Stimulated activated CD4-positive, alpha-beta T cell treated with anti-CD3 and anti-CD28 coated beads, Interleukin-1b, Interleukin-23, amount 100 ng/mL, for 48 hours (primary cell): ENCODE measurements at regions not wholly inside any gene's neighbourhood (a gene's known extent, or its start where the extent isn't known, plus 50 kb on each side); places are given as distances from the start of the nearest gene placed in this dataset.

ENCODE experiments used
- DNase-seq: peaks from one replicate; pipeline ENCODE4 v3.0.0-alpha.2; 2020

GRCh38 chr5:163963881-163964280 is 458.5 kb downstream of the MAT2B start:
- DNase-seq = no peak

GRCh38 chr5:163964671-163965070 is 459.3 kb downstream of the MAT2B start:
- no peak for DNase-seq

- DNase-seq = no peak
Measured at GRCh38 chr5:163967268-163967667, 461.8 kb downstream of the MAT2B start.

GRCh38 chr5:163968651-163969050 is 463.2 kb downstream of the MAT2B start:
- no peak for DNase-seq

- no peak for DNase-seq
Measured at GRCh38 chr5:163976696-163977095, 471.3 kb downstream of the MAT2B start.

- no peak for DNase-seq
Measured at GRCh38 chr5:163978897-163979296, 473.5 kb downstream of the MAT2B start.

GRCh38 chr5:163988566-163988965 is 483.1 kb downstream of the MAT2B start:
- no peak for DNase-seq

GRCh38 chr5:163993126-163993525 is 487.7 kb downstream of the MAT2B start:
- DNase-seq = no peak

- no peak for DNase-seq
Measured at GRCh38 chr5:163995206-163995605, 489.8 kb downstream of the MAT2B start.

GRCh38 chr5:163997965-163998364 is 492.5 kb downstream of the MAT2B start:
- DNase-seq = no peak

GRCh38 chr5:164000241-164000640 is 494.8 kb downstream of the MAT2B start:
- DNase-seq = no peak

GRCh38 chr5:164000819-164001218 is 495.4 kb downstream of the MAT2B start:
- DNase-seq = no peak

- DNase-seq = no peak
Measured at GRCh38 chr5:164002214-164002613, 496.8 kb downstream of the MAT2B start.

GRCh38 chr5:164002628-164003027 is 497.2 kb downstream of the MAT2B start:
- no peak for DNase-seq

GRCh38 chr5:164005071-164005470 is 499.7 kb downstream of the MAT2B start:
- no peak for DNase-seq

- no peak for DNase-seq
Measured at GRCh38 chr5:164007064-164007463, 501.6 kb downstream of the MAT2B start.

- DNase-seq = no peak
Measured at GRCh38 chr5:164009621-164010020, 504.2 kb downstream of the MAT2B start.

- DNase-seq = no peak
Measured at GRCh38 chr5:164010900-164011299, 505.5 kb downstream of the MAT2B start.

- no peak for DNase-seq
Measured at GRCh38 chr5:164012371-164012770, 507.0 kb downstream of the MAT2B start.

GRCh38 chr5:164013077-164013670 is 507.8 kb downstream of the MAT2B start:
- DNase-seq = peak; percentile 13

- DNase-seq = no peak
Measured at GRCh38 chr5:164020116-164020515, 514.7 kb downstream of the MAT2B start.

GRCh38 chr5:164027738-164028137 is 522.3 kb downstream of the MAT2B start:
- no peak for DNase-seq

- no peak for DNase-seq
Measured at GRCh38 chr5:164038128-164038783, 532.8 kb downstream of the MAT2B start.

- no peak for DNase-seq
Measured at GRCh38 chr5:164041105-164041504, 535.7 kb downstream of the MAT2B start.

GRCh38 chr5:164048359-164048926 is 543.0 kb downstream of the MAT2B start:
- no peak for DNase-seq
